MCF 10A (cell line): ENCODE measurements at regions not wholly inside any gene's neighbourhood (a gene's known extent, or its start where the extent isn't known, plus 50 kb on each side); places are given as distances from the start of the nearest gene placed in this dataset.
"Not testable (repeated sequence)": the region's sequence is repeated elsewhere in the genome, so short reads cannot be mapped to it uniquely, and the experiment has no call there.

Experiments
- BruUV-seq: library from RNA; stranded (reverse); fragments of 400-500 nt; replicated peaks from 2 replicates; lab custom pipeline; 2021; lab: Mats Ljungman, UMichigan
- CTCF ChIA-PET: fragments of 300-600 bp; sonication (Branson Sonifier 250); formaldehyde crosslinking; extraction: SDS; loops from one replicate; lab custom pipeline; 2021; ENCODE audit warnings: antibody characterized with exemption, inconsistent platforms; lab: Yijun Ruan, JAX
- POLR2A ChIA-PET: fragments of 300-600, 350-650 bp; sonication (Branson Sonifier 250); formaldehyde crosslinking; extraction: SDS; loops from one replicate; lab custom pipeline; 2020; ENCODE audit warnings: antibody characterized with exemption, inconsistent platforms; lab: Yijun Ruan, JAX
- DNase-seq: peaks from one replicate; pipeline ENCODE4 v3.0.0-alpha.2; 2018; ENCODE audit not compliant: unreplicated experiment
- H3K27ac Mint-ChIP-seq: one replicate; pipeline ENCODE4 v1.8.0; 2022; ENCODE audit warnings: mild to moderate bottlenecking, low read depth, mixed read lengths; ENCODE audit not compliant: unreplicated experiment
- H3K27me3 Mint-ChIP-seq: one replicate; pipeline ENCODE4 v1.8.0; 2022; ENCODE audit warnings: mixed read lengths; ENCODE audit not compliant: insufficient read depth, unreplicated experiment
- H3K36me3 Mint-ChIP-seq: one replicate; pipeline ENCODE4 v1.8.0; 2022; ENCODE audit warnings: mild to moderate bottlenecking, moderate library complexity, mixed read lengths; ENCODE audit not compliant: insufficient read depth, unreplicated experiment
- H3K4me1 Mint-ChIP-seq: one replicate; pipeline ENCODE4 v1.8.0; 2022; ENCODE audit warnings: mixed read lengths; ENCODE audit not compliant: insufficient read depth, unreplicated experiment
- H3K4me3 Mint-ChIP-seq: one replicate; pipeline ENCODE4 v1.8.0; 2022; ENCODE audit warnings: mild to moderate bottlenecking, moderate library complexity, mixed read lengths; ENCODE audit not compliant: unreplicated experiment
- H3K9me3 Mint-ChIP-seq: one replicate; pipeline ENCODE4 v1.8.0; 2022; ENCODE audit warnings: mixed read lengths; ENCODE audit not compliant: unreplicated experiment
- CTCF ChIP-seq: fragments of 200-600 bp; IDR thresholded peaks from one replicate; pipeline ENCODE4 v1.8.0; 2022; ENCODE audit warnings: antibody characterized with exemption, mild to moderate bottlenecking; ENCODE audit not compliant: unreplicated experiment
- intact Hi-C: fragments of 100-400 bp; cut with micrococcal nuclease; formaldehyde crosslinking; loops from 2 replicates; pipeline ENCODE4 v1.14.1; 2022

GRCh38 chr5:112597831-112598230, 139.9 kb upstream of the APC start:
- no peaks in the 10 kb centered on the region for H3K36me3 Mint-ChIP-seq
- peaks cover 70% of the 10 kb centered on the region for H3K27me3 Mint-ChIP-seq
- intact Hi-C loops: no loop called here
- H3K4me3 Mint-ChIP-seq: no peak overlapping the region
- H3K4me1 Mint-ChIP-seq: no peaks in the 10 kb centered on the region
- ChIA-PET CTCF (interaction anchor here (1.2 kb wide), 1 partner anchor 250 kb away, joined by 4 read pairs; no protein-coding TSS in a partner anchor), POLR2A (interaction anchor here (0.6 to 0.8 kb wide), 2 partner anchors 21 to 259 kb away, joined by 3 read pairs; no protein-coding TSS in a partner anchor)
- no peaks in the 10 kb centered on the region for H3K9me3 Mint-ChIP-seq
- no peak overlapping the region for H3K27ac Mint-ChIP-seq
- no peak for DNase-seq
- no TSS peak for BruUV-seq
- TF ChIP-seq CTCF: no peak

- DNase-seq, H3K36me3 Mint-ChIP-seq, BruUV-seq, H3K27ac Mint-ChIP-seq, POLR2A ChIA-PET, H3K4me1 Mint-ChIP-seq, H3K4me3 Mint-ChIP-seq, intact Hi-C loops, H3K9me3 Mint-ChIP-seq: not testable (repeated sequence)
- peaks cover 53% of the 10 kb centered on the region for H3K27me3 Mint-ChIP-seq
- CTCF ChIA-PET: interaction anchor here (0.6 kb wide), 1 partner anchor 23 kb away, joined by 3 read pairs; no protein-coding TSS in a partner anchor
Observed at GRCh38 chr5:112600510-112600909, 137.2 kb upstream of the APC start.

- H3K27ac Mint-ChIP-seq: no peak overlapping the region
- no peaks in the 10 kb centered on the region for H3K9me3 Mint-ChIP-seq
- no TSS peak for BruUV-seq
- no peak for DNase-seq
- no peak for TF ChIP-seq CTCF
- ChIA-PET POLR2A (no interaction called here), CTCF (interaction anchor here (0.5 to 1.2 kb wide), 3 partner anchors 10 to 76 kb away, joined by 3 read pairs; no protein-coding TSS in a partner anchor)
- intact Hi-C loops: no loop called here
- no peak overlapping the region for H3K4me3 Mint-ChIP-seq
- peaks cover 21% of the 10 kb centered on the region for H3K27me3 Mint-ChIP-seq
- no peaks in the 10 kb centered on the region for H3K4me1 Mint-ChIP-seq
- H3K36me3 Mint-ChIP-seq: no peaks in the 10 kb centered on the region
Observed at GRCh38 chr5:112604732-112605630, 132.7 kb upstream of the APC start.

GRCh38 chr5:112608975-112609374, 128.7 kb upstream of the APC start:
- no peaks in the 10 kb centered on the region for H3K4me1 Mint-ChIP-seq
- TF ChIP-seq CTCF: no peak
- ChIA-PET CTCF (no interaction called here), POLR2A (no interaction called here)
- no peak overlapping the region for H3K4me3 Mint-ChIP-seq
- H3K27me3 Mint-ChIP-seq: peaks cover 13% of the 10 kb centered on the region
- intact Hi-C loops: no loop called here
- H3K36me3 Mint-ChIP-seq: no peaks in the 10 kb centered on the region
- BruUV-seq: no TSS peak
- H3K27ac Mint-ChIP-seq: no peak overlapping the region
- no peaks in the 10 kb centered on the region for H3K9me3 Mint-ChIP-seq
- no peak for DNase-seq
